Trophoblast cell (in vitro differentiated cells and primary cell): ENCODE measurements at regions not wholly inside any gene's neighbourhood (a gene's known extent, or its start where the extent isn't known, plus 50 kb on each side); places are given as distances from the start of the nearest gene placed in this dataset.
A peak's percentile ranks its signal among the peaks of the same experiment; 100 is the strongest.

ENCODE experiments used
- DNase-seq, 2 donors: peaks; one replicate each; pipeline ENCODE4 v3.0.0-alpha.2; 2016
- H2AFZ ChIP-seq: 2 replicates; pipeline ENCODE4 v1.6.1; 2013; ENCODE audit warnings: low read length, moderate library complexity, mild to moderate bottlenecking; ENCODE audit not compliant: insufficient read depth, poor library complexity
- H2AK5ac ChIP-seq: 2 replicates; pipeline ENCODE4 v1.6.1; 2013; ENCODE audit warnings: mild to moderate bottlenecking, low read length
- H2BK120ac ChIP-seq: 2 replicates; pipeline ENCODE4 v1.6.1; 2013; ENCODE audit warnings: low read length, mild to moderate bottlenecking, moderate library complexity; ENCODE audit not compliant: insufficient read depth, poor library complexity
- H2BK12ac ChIP-seq: 2 replicates; pipeline ENCODE4 v1.6.1; 2013; ENCODE audit warnings: mild to moderate bottlenecking, low read length, moderate library complexity
- H2BK5ac ChIP-seq: 2 replicates; pipeline ENCODE4 v1.6.1; 2013; ENCODE audit warnings: low read length, low read depth, moderate library complexity, mild to moderate bottlenecking; ENCODE audit not compliant: poor library complexity
- H3K14ac ChIP-seq: 2 replicates; pipeline ENCODE4 v1.6.1; 2013; ENCODE audit warnings: mild to moderate bottlenecking, low read length
- H3K18ac ChIP-seq: 2 replicates; pipeline ENCODE4 v1.6.1; 2013; ENCODE audit warnings: mild to moderate bottlenecking, low read length
- H3K23ac ChIP-seq: 2 replicates; pipeline ENCODE4 v1.6.1; 2013; ENCODE audit warnings: low read length
- H3K27ac ChIP-seq: 2 replicates; pipeline ENCODE4 v1.5.1; 2013; ENCODE audit warnings: low read depth, mild to moderate bottlenecking, inconsistent platforms, low read length, moderate library complexity
- H3K27me3 ChIP-seq: 2 replicates; pipeline ENCODE4 v1.6.1; 2013; ENCODE audit warnings: inconsistent platforms, mild to moderate bottlenecking, low read length, moderate library complexity; ENCODE audit not compliant: insufficient read depth
- H3K36me3 ChIP-seq, 2 experiments: 1 replicate in 1 of 2; 2 replicates in 1 of 2; pipeline ENCODE4 v1.6.1; 2013; ENCODE audit warnings: low read length in 2 of 2, mild to moderate bottlenecking in 2 of 2, moderate library complexity in 1 of 2; ENCODE audit not compliant: insufficient read depth in 2 of 2, control insufficient read depth in 1 of 2
- H3K4ac ChIP-seq: 2 replicates; pipeline ENCODE4 v1.6.1; 2013; ENCODE audit warnings: low read depth, mild to moderate bottlenecking, low read length, moderate library complexity
- H3K4me1 ChIP-seq, 2 experiments: 1 replicate in 1 of 2; 2 replicates in 1 of 2; pipeline ENCODE4 v1.6.1; 2013; ENCODE audit warnings: low read length in 2 of 2, mild to moderate bottlenecking in 2 of 2, moderate library complexity in 1 of 2; ENCODE audit not compliant: insufficient read depth in 2 of 2, control insufficient read depth in 1 of 2
- H3K4me2 ChIP-seq: 2 replicates; pipeline ENCODE4 v1.6.1; 2013; ENCODE audit warnings: inconsistent platforms, mild to moderate bottlenecking, low read length, moderate library complexity
- H3K4me3 ChIP-seq: 2 replicates; pipeline ENCODE4 v1.5.1; 2013; ENCODE audit warnings: mild to moderate bottlenecking, low read depth, low read length, inconsistent platforms
- H3K79me1 ChIP-seq: one replicate; pipeline ENCODE4 v1.6.1; 2013; ENCODE audit warnings: low read length
- H3K79me2 ChIP-seq: 2 replicates; pipeline ENCODE4 v1.6.1; 2013; ENCODE audit warnings: low read length, mild to moderate bottlenecking; ENCODE audit not compliant: control insufficient read depth, insufficient read depth, poor library complexity
- H3K9ac ChIP-seq: 2 replicates; pipeline ENCODE4 v1.6.1; 2013; ENCODE audit warnings: mild to moderate bottlenecking, low read length
- H3K9me3 ChIP-seq: 2 replicates; pipeline ENCODE4 v1.6.1; 2013; ENCODE audit warnings: low read depth, mild to moderate bottlenecking, control low read depth, inconsistent platforms, low read length; ENCODE audit not compliant: insufficient read depth
- H4K12ac ChIP-seq: 2 replicates; pipeline ENCODE4 v1.6.1; 2013; ENCODE audit warnings: low read depth, mild to moderate bottlenecking, low read length, moderate library complexity
- H4K8ac ChIP-seq: 2 replicates; pipeline ENCODE4 v1.6.1; 2013; ENCODE audit warnings: low read depth, mild to moderate bottlenecking, low read length, moderate library complexity
- H4K91ac ChIP-seq: one replicate; pipeline ENCODE4 v1.6.1; 2013; ENCODE audit warnings: low read depth, mild to moderate bottlenecking, low read length, moderate library complexity
- WGBS: extraction: QIAGEN DNeasy Blood & Tissue Kit; methylation state at CpG from one replicate; pipeline ENCODE4 v1.1.7; 2013; ENCODE audit warnings: missing lambda C conversion rate; ENCODE audit not compliant: insufficient read length, insufficient coverage; ENCODE audit errors: extremely low coverage; 5-methylcytosine and 5-hydroxymethylcytosine counted together

GRCh38 chr18:47594621-47595086 is 335.8 kb downstream of the SMAD2 start:
- peaks cover 4 to 9% of the 10 kb centered on the region in 2 experiments for H3K4me1 ChIP-seq
- H2AFZ ChIP-seq: no peak overlapping the region
- H2AK5ac ChIP-seq: no peak overlapping the region
- no peaks in the 10 kb centered on the region for H3K36me3 ChIP-seq
- H3K23ac ChIP-seq: no peak overlapping the region
- no peak overlapping the region for H3K4me2 ChIP-seq
- no peak overlapping the region for H4K8ac ChIP-seq
- no peak overlapping the region for H3K27ac ChIP-seq
- no peak overlapping the region for H3K9ac ChIP-seq
- H4K91ac ChIP-seq: no peak overlapping the region
- H3K79me1 ChIP-seq: no peaks in the 10 kb centered on the region
- no peak overlapping the region for H4K12ac ChIP-seq
- no peak overlapping the region for H2BK120ac ChIP-seq
- H2BK5ac ChIP-seq: no peak overlapping the region
- no peak overlapping the region for H2BK12ac ChIP-seq
- no peak overlapping the region for H3K18ac ChIP-seq
- H3K9me3 ChIP-seq: no peaks in the 10 kb centered on the region
- no peak overlapping the region for H3K4me3 ChIP-seq
- WGBS: no CpG with 5 or more reads among the region's 23 CpGs
- no peak overlapping the region for H3K14ac ChIP-seq
- peak; percentile 36 to 56 for DNase-seq
- no peaks in the 10 kb centered on the region for H3K27me3 ChIP-seq
- no peaks in the 10 kb centered on the region for H3K79me2 ChIP-seq
- no peak overlapping the region for H3K4ac ChIP-seq

- no peak overlapping the region for H2AK5ac ChIP-seq
- H3K9me3 ChIP-seq: no peaks in the 10 kb centered on the region
- no peak overlapping the region for H3K18ac ChIP-seq
- H3K79me2 ChIP-seq: no peaks in the 10 kb centered on the region
- no peak overlapping the region for H4K91ac ChIP-seq
- no peak overlapping the region for H3K14ac ChIP-seq
- WGBS: no CpG with 5 or more reads among the region's 13 CpGs
- H2BK12ac ChIP-seq: no peak overlapping the region
- no peak overlapping the region for H2AFZ ChIP-seq
- peak in 1 of 2 donors; percentile 14 for DNase-seq
- H3K27me3 ChIP-seq: no peaks in the 10 kb centered on the region
- H3K4me3 ChIP-seq: no peak overlapping the region
- no peak overlapping the region for H3K27ac ChIP-seq
- H3K4me2 ChIP-seq: no peak overlapping the region
- H3K36me3 ChIP-seq: no peaks in the 10 kb centered on the region
- no peak overlapping the region for H2BK5ac ChIP-seq
- H2BK120ac ChIP-seq: no peak overlapping the region
- H4K8ac ChIP-seq: no peak overlapping the region
- peaks cover 4 to 9% of the 10 kb centered on the region in 2 experiments for H3K4me1 ChIP-seq
- no peaks in the 10 kb centered on the region for H3K79me1 ChIP-seq
- H3K23ac ChIP-seq: no peak overlapping the region
- no peak overlapping the region for H3K4ac ChIP-seq
- H4K12ac ChIP-seq: no peak overlapping the region
- H3K9ac ChIP-seq: no peak overlapping the region
These were observed 336.6 kb downstream of the SMAD2 start for GRCh38 chr18:47593744-47594472.

- H4K91ac ChIP-seq: no peak overlapping the region
- no peak overlapping the region for H3K4me2 ChIP-seq
These were observed 339.0 kb downstream of the SMAD2 start for GRCh38 chr18:47591429-47591828.

GRCh38 chr18:47587587-47587986 is 336.1 kb upstream of the SKOR2 start:
- no peak overlapping the region for H3K4me3 ChIP-seq
- H3K79me2 ChIP-seq: no peaks in the 10 kb centered on the region
- H4K8ac ChIP-seq: no peak overlapping the region
- H3K4me2 ChIP-seq: no peak overlapping the region
- H4K12ac ChIP-seq: no peak overlapping the region
- no peaks in the 10 kb centered on the region for H3K4me1 ChIP-seq
- H2BK120ac ChIP-seq: no peak overlapping the region
- H2BK5ac ChIP-seq: no peak overlapping the region
- no peak overlapping the region for H4K91ac ChIP-seq
- H3K14ac ChIP-seq: no peak overlapping the region
- DNase-seq: no peak
- H2AFZ ChIP-seq: no peak overlapping the region
- H2BK12ac ChIP-seq: no peak overlapping the region
- no CpG with 5 or more reads among the region's 2 CpGs for WGBS
- no peaks in the 10 kb centered on the region for H3K9me3 ChIP-seq
- no peak overlapping the region for H3K4ac ChIP-seq
- H3K27ac ChIP-seq: no peak overlapping the region
- no peak overlapping the region for H3K18ac ChIP-seq
- H3K23ac ChIP-seq: no peak overlapping the region
- no peak overlapping the region for H2AK5ac ChIP-seq
- H3K79me1 ChIP-seq: no peaks in the 10 kb centered on the region
- H3K27me3 ChIP-seq: no peaks in the 10 kb centered on the region
- no peak overlapping the region for H3K9ac ChIP-seq
- H3K36me3 ChIP-seq: no peaks in the 10 kb centered on the region

More at GRCh38 chr18:47591429-47591828, 339.0 kb downstream of the SMAD2 start:
- no CpG with 5 or more reads among the region's 3 CpGs for WGBS
- Histone ChIP-seq H3K4ac (no peak overlapping the region), H2AK5ac (no peak overlapping the region), H3K79me1 (no peaks in the 10 kb centered on the region), H2AFZ (no peak overlapping the region), H2BK5ac (no peak overlapping the region), H3K9ac (no peak overlapping the region), H3K27me3 (no peaks in the 10 kb centered on the region), H3K23ac (no peak overlapping the region), H3K14ac (no peak overlapping the region), H2BK12ac (no peak overlapping the region), H2BK120ac (no peak overlapping the region), H3K9me3 (no peaks in the 10 kb centered on the region), H4K12ac (no peak overlapping the region), H3K79me2 (no peaks in the 10 kb centered on the region), H3K27ac (no peak overlapping the region), H4K8ac (no peak overlapping the region), H3K4me1 (peaks cover 4 to 9% of the 10 kb centered on the region in 2 experiments), H3K18ac (no peak overlapping the region), H3K4me3 (no peak overlapping the region), H3K36me3 (no peaks in the 10 kb centered on the region)
- no peak for DNase-seq
